ENCODE measurements at regions not wholly inside any gene's neighbourhood (a gene's known extent, or its start where the extent isn't known, plus 50 kb on each side); places are given as distances from the start of the nearest gene placed in this dataset.

GRCh38 chr4:59925290-59925689 lies 1274.8 kb upstream of the ADGRL3 start:
- DNase-seq: no peak
- H3K4me3 ChIP-seq (ENCODE audit: low read length in 3 of 3): no peak overlapping the region
- no peaks in the 10 kb centered on the region for H3K27me3 ChIP-seq (ENCODE audit: control insufficient read depth, insufficient read depth, low read length)
- no peaks in the 10 kb centered on the region for H3K9me3 ChIP-seq (ENCODE audit: control insufficient read depth in 2 of 3, insufficient read depth in 1 of 3, low read length in 3 of 3)
- no peak overlapping the region for H3K27ac ChIP-seq (ENCODE audit: low read depth in 2 of 2, low read length in 2 of 2)
- H3K36me3 ChIP-seq (ENCODE audit: control insufficient read depth in 2 of 3, insufficient read depth in 3 of 3, low read length in 3 of 3): no peaks in the 10 kb centered on the region
- intact Hi-C loops (cut with DNase I): no loop called here
- no peak overlapping the region for H3K9ac ChIP-seq (ENCODE audit: low read length in 3 of 3)
- FAIRE-seq: no peak
- no peaks in the 10 kb centered on the region for H3K4me1 ChIP-seq (ENCODE audit: control insufficient read depth in 2 of 3, insufficient read depth in 2 of 3, low read depth in 1 of 3, low read length in 3 of 3)
- TF ChIP-seq, protein P1, sequence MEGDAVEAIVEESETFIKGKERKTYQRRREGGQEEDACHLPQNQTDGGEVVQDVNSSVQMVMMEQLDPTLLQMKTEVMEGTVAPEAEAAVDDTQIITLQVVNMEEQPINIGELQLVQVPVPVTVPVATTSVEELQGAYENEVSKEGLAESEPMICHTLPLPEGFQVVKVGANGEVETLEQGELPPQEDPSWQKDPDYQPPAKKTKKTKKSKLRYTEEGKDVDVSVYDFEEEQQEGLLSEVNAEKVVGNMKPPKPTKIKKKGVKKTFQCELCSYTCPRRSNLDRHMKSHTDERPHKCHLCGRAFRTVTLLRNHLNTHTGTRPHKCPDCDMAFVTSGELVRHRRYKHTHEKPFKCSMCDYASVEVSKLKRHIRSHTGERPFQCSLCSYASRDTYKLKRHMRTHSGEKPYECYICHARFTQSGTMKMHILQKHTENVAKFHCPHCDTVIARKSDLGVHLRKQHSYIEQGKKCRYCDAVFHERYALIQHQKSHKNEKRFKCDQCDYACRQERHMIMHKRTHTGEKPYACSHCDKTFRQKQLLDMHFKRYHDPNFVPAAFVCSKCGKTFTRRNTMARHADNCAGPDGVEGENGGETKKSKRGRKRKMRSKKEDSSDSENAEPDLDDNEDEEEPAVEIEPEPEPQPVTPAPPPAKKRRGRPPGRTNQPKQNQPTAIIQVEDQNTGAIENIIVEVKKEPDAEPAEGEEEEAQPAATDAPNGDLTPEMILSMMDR (IDR thresholded peaks at IDR 0.05; ENCODE audit: borderline replicate concordance, extremely low read depth, insufficient read depth): no peak

DNA sequence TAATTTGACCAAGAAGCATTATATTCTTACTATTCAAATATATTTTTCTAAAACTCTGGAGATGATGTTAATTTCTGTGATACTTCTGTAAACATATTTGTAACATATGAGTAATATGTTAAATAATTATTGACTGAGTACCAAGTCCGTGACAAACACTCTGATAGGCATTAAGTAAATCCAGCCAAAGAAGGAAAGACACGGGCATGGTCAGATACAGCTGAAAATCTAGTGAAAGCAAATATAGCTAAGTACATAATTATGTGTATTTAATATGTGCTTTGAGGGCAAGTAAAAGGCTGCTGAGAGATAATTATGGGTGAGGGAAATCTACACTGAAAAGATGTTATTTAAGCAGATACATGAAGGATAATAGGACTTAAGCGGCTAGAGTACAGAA lies 1263.6 kb upstream of the ADGRL3 start:
- no peak for DNase-seq
- intact Hi-C loops (cut with DNase I): no loop called here

GRCh38 chr4:59938166-59938565 lies 1262.0 kb upstream of the ADGRL3 start:
- Histone ChIP-seq H3K4me3 (ENCODE audit: low read length in 3 of 3) (no peak overlapping the region), H3K4me1 (ENCODE audit: control insufficient read depth in 2 of 3, insufficient read depth in 2 of 3, low read depth in 1 of 3, low read length in 3 of 3) (no peaks in the 10 kb centered on the region), H3K9me3 (ENCODE audit: control insufficient read depth in 2 of 3, insufficient read depth in 1 of 3, low read length in 3 of 3) (no peaks in the 10 kb centered on the region), H3K27ac (ENCODE audit: low read depth in 2 of 2, low read length in 2 of 2) (no peak overlapping the region), H3K9ac (ENCODE audit: low read length in 3 of 3) (no peak overlapping the region), H3K27me3 (ENCODE audit: control insufficient read depth, insufficient read depth, low read length) (no peaks in the 10 kb centered on the region), H3K36me3 (ENCODE audit: control insufficient read depth in 2 of 3, insufficient read depth in 3 of 3, low read length in 3 of 3) (no peaks in the 10 kb centered on the region)
- TF ChIP-seq, protein P1 (IDR thresholded peaks at IDR 0.05; ENCODE audit: borderline replicate concordance, extremely low read depth, insufficient read depth): no peak
- no peak for FAIRE-seq
- intact Hi-C loops (cut with DNase I): no loop called here
- DNase-seq: no peak

More for the DNA sequence above, 1263.6 kb upstream of the ADGRL3 start:
- Histone ChIP-seq H3K9ac (ENCODE audit: low read length in 3 of 3) (no peak overlapping the region), H3K36me3 (ENCODE audit: control insufficient read depth in 2 of 3, insufficient read depth in 3 of 3, low read length in 3 of 3) (no peaks in the 10 kb centered on the region), H3K4me3 (ENCODE audit: low read length in 3 of 3) (no peak overlapping the region), H3K9me3 (ENCODE audit: control insufficient read depth in 2 of 3, insufficient read depth in 1 of 3, low read length in 3 of 3) (no peaks in the 10 kb centered on the region), H3K27me3 (ENCODE audit: control insufficient read depth, insufficient read depth, low read length) (no peaks in the 10 kb centered on the region), H3K4me1 (ENCODE audit: control insufficient read depth in 2 of 3, insufficient read depth in 2 of 3, low read depth in 1 of 3, low read length in 3 of 3) (no peaks in the 10 kb centered on the region), H3K27ac (ENCODE audit: low read depth in 2 of 2, low read length in 2 of 2) (no peak overlapping the region)
- TF ChIP-seq, protein P1 (IDR thresholded peaks at IDR 0.05; ENCODE audit: borderline replicate concordance, extremely low read depth, insufficient read depth): no peak
- FAIRE-seq: no peak

- Histone ChIP-seq H3K4me3 (ENCODE audit: low read length in 3 of 3) (no peak overlapping the region), H3K36me3 (ENCODE audit: control insufficient read depth in 2 of 3, insufficient read depth in 3 of 3, low read length in 3 of 3) (no peaks in the 10 kb centered on the region), H3K27ac (ENCODE audit: low read depth in 2 of 2, low read length in 2 of 2) (no peak overlapping the region), H3K4me1 (ENCODE audit: control insufficient read depth in 2 of 3, insufficient read depth in 2 of 3, low read depth in 1 of 3, low read length in 3 of 3) (no peaks in the 10 kb centered on the region), H3K9me3 (ENCODE audit: control insufficient read depth in 2 of 3, insufficient read depth in 1 of 3, low read length in 3 of 3) (no peaks in the 10 kb centered on the region), H3K9ac (ENCODE audit: low read length in 3 of 3) (no peak overlapping the region), H3K27me3 (ENCODE audit: control insufficient read depth, insufficient read depth, low read length) (no peaks in the 10 kb centered on the region)
- TF ChIP-seq, protein P1 (IDR thresholded peaks at IDR 0.05; ENCODE audit: borderline replicate concordance, extremely low read depth, insufficient read depth): no peak
- FAIRE-seq: no peak
- no peak for DNase-seq
- intact Hi-C loops (cut with DNase I): no loop called here
Observed at GRCh38 chr4:59945277-59945676, 1254.8 kb upstream of the ADGRL3 start.
